NCI-H526 (cell line): ENCODE measurements at regions not wholly inside any gene's neighbourhood (a gene's known extent, or its start where the extent isn't known, plus 50 kb on each side); places are given as distances from the start of the nearest gene placed in this dataset.
A peak's percentile ranks its signal among the peaks of the same experiment; 100 is the strongest.
"Not testable (repeated sequence)": the region's sequence is repeated elsewhere in the genome, so short reads cannot be mapped to it uniquely, and the experiment has no call there.

Experiments
- DNase-seq, 2 experiments: peaks; one replicate each; lab custom pipeline; 2025; lab: John Stamatoyannopoulos, UW

DNA sequence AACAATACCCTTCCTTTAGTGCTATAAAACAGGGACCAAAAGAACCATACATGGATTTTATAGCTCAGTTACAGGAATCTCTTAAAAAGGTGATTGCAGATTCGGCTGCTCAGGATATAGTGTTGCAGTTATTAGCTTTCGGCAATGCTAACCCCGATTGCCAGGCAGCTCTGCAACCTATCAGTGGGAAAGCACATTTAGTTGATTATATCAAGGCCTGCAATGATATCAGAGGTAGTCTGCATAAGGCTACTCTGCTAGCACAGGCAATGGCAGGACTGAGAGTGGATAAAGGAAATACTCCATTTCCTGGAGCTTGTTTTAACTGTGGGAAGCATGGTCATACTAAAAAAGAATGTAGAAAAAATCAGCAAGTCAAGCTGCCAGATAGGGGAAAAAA lies 327.7 kb downstream of the REEP3 start:
- not testable (repeated sequence) for DNase-seq

DNA sequence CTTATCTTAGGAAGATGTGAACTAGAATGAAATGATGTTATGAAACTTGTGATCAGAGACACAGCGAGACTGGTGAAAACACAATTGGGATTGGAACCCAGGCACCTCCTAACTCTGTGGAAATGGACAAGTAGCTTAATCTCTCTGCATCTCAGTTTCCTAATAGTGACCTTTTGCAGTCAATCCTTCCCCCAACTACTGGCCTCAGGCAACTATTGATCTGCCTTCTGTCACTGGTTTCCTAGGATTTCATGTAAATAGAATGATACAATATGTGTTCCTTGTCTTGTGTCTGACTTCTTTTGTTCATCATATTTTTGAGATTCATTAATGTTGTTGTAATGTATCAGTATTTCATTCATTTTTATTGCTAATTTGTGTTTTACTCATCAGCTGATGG lies 341.7 kb downstream of the REEP3 start:
- no peak for DNase-seq

DNA sequence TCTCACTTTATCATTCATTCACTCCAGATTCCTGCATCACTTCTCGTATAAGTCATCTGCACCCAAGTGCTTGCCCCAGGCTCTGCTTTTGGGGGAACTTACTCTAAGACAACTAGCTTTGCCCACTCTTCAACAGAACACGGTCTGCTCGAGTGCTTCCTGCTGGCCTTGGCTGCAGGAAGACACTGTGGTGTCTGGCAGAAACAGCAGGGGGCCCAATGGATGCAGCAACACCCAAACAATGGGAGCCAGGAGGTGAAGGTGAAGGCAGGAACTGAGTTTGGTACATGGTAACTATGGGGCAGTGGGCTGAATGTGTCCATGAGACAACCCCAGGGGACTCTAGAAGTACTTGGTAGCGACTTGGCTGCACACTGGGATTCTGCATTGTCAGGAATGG lies 344.0 kb downstream of the REEP3 start:
- DNase-seq: no peak

DNA sequence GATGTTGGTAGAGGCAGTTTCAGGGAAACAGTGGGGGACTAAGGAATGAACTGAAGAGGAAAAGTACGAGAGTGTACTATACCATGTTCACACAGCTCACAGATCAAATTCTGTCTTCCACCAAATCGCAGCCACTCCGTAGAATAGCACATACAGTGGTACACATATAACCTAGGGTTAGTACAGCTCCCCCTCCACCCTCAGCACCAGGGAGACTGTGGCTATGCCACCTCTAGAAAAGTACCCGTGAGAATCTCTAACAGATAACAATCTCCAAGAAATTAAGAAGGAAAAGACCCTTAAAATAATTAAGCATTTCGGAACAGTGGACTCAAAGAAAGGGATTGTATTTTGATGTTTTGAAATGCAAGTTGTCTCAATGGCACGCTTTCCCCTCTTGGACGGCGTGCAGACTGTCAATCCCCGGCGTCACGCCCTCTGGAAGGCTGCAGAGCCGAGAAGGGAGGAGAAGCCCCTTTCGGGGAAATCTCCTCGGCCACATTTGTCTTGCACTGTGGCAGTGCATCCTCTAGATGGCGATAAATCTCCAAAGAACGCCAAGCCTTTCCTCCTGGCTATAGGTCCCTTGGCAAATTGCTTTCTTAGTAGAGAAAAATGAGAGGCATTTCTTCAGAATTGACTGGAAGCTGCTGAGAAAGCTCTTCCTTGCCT lies 345.0 kb downstream of the REEP3 start:
- DNase-seq: peak; percentile 6 to 59

DNA sequence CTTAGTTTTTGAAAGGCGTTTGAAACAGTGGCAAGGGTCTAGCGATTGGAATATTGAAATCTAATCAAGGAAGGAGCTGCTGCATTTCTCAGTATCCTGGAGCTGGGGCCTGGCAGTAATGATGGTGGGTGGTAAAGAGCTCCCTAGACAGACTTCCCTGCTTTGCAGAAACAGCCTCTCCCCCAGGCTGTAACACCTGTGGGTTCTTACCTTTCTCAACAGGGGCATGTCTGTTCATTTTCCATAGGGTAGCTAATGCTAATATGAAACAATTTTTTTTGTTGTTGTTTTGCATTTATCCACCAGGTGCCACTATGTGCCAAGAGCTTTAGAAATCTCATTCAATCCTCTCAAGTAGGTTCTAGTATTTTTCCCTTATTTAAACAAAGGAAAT lies 345.5 kb downstream of the REEP3 start:
- DNase-seq: peak in 1 of 2 experiments; percentile 6

DNA sequence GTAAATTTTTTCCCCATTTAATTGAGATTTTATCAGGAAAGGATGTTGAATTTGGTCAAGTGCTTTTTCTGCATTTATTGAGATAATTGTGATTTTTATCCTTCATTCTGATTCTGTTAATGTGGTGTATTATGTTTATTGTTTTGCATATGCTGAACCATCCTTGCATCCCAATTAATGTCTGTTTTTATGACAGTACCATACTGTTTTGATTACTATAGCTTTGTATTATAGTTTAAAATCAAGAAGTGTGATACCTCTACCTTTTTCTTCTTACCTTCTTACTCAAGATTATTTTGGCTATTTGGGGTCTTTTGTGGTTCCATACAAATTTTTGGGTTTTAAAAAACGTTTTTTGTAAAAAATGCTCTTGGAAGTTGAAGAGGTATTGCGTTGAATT lies 357.2 kb downstream of the REEP3 start:
- no peak for DNase-seq

DNA sequence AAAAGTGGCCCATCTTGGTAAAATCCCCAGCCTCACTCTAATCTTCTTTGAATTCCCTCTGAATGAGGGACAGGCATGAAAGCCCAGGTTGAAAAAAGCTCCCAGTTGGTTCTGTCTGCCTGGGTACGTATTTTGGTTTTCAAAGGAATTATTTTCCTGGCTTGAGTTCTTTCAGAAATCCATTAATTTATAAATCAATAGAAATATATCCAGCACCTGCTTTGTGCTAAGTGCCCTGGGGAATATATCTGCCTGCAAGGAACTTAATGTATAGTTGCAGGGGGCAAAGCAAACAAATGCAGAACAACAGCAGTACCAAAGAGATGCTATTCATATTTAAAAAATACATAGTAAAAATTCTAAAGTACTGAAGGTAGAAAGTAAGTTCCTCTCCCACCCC lies 362.7 kb downstream of the REEP3 start:
- DNase-seq: no peak

DNA sequence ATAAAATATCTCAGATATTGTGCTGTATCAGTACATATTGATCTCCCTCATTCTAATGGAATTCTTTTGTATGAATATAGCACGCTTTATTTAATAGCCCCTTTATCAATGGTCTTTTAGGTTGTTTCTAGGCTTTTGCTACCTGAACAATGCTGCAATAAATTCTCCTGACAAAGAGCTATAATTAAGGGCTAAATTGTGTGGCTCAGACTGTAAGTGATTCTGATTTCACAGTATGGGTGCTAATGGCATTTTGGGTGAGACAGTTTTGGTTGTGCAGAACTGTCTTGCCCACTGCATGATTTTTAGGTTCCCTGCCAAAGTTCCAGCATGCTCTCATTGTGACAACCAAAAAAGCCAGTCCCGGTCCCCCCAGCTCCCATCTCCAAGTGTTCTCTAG lies 363.2 kb downstream of the REEP3 start:
- DNase-seq: no peak

DNA sequence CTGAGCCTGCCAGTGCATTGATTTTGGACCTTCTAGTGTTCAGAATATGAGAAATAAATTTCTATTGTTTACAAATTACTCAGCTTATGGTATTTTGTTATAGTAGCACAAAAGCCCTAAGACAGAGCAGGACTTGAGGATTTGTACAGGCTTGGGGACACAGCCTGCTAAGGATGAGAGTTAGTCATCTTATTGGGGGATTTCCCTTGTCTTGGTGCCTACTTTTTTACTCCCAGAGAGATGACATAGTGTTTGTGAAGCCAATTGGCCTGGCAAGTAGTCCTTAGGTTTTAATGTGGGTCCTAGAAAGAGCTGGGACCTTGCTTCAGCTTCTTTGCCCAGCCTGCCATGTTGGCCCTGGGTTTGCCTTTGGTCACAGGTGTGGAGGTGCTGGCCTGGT lies 364.0 kb downstream of the REEP3 start:
- no peak for DNase-seq

DNA sequence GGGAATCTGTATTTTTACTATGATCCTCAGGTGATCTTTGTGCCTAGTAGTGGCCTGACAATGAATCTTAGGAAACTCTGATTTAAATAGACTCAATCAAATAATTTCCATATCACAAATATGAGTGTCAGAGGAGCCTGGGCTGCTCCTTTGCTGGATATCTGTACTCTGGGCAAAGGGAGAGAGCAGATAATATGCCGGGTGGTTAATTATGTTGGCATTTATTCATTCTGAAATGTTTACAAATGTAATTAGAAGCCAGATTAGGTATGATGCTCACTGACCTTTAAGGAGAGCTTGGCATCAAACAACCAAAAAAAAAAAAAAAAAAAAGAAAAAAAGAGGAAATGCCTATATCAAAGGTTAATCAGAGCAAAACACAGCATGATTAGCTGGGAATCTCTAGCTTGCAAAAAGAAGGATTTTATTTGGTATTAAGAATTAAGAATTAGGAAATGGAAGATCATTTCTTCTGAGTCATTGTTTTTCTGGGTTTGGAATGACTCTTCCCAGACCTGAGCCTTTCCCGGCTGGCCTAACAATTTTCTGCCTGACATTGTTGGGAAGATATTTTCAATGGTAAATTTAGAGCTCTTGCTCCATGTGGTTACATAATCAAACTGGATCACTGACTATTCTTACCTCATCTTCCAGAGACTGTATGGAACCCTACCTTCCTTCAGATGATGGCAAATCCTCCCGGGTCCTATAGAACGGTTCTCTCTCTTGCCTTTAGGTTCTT lies 365.3 kb downstream of the REEP3 start:
- no peak for DNase-seq

DNA sequence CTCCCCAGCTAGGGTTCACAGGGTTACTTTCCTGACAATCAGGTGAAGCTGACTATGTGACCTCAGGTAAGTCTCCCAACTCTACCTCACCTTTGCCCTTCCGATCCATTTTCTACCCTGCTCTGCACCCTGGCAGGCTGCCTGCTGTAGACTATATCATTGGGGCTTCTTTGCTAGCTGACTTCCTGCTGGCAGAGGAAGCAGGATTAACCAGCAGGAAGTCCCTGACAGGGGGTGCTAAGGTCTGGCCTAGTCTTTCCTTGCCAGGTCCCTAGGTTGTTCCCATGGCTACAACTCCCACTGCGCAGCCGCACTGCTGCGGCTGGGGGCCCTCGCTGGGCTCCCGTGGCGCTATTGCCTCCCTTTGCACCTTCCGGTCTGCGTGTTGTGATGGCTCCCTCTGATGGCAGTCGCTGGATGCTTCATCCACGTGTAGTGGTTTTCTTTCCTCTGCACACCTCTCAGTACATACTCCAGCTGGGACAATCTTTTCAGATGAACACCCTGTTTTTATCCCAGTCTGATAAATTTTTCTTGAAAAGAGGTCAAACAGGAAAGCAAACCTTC lies 365.9 kb downstream of the REEP3 start:
- DNase-seq: peak; percentile 28 to 44

DNA sequence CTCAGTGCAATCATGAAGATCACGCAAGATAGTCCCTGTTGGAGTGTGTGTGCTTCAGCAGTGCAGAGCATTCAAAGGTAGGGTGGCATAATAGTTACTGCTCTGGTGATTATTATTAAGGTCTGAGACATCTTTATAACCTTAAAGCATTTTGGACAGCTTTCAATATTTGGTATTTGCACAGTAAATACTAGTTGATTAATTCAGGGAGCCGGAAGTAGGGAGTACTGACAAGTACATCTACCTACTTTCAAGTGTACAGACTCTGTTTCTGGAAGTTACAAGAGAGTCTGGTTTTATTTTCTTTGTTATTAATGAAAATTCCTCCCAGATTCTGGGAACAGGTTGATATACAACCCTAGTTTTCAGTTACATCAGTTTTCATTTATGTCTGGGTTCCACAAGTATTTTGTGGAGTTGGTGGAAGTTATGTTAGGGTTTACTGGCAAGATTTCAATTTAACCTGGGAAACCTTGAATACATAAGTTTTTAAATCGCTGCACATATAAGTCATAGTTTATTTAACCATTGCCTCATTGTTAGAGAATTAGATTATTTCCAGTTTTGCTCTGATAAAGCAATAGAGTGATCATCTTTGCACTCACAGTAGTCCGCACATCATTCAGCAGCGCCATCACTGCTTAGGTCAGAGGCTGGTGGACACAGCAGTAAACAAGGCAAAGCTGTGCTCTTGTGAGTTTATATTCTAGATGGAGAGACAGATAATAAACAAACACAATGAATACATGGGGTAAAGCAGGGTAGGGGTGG lies 366.6 kb downstream of the REEP3 start:
- DNase-seq: no peak

DNA sequence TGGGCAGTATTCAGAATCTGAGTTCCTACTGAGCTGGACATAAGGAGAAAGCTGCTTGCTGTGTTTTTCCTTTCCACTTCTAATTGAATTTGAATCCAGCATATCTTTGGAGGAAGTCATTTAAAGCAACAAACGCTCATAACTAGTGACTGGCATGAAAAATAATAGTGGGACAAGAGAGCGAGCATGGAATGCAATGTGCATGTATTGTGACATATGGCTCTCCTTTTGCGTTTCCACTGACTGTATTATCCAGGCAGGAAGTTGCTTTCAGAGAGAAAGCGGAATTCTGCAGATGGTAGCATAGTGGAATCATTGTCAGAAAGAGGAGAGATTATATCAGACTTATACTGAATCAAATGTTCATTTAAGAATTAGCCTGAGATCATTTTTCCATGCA lies 368.6 kb downstream of the REEP3 start:
- no peak for DNase-seq

DNA sequence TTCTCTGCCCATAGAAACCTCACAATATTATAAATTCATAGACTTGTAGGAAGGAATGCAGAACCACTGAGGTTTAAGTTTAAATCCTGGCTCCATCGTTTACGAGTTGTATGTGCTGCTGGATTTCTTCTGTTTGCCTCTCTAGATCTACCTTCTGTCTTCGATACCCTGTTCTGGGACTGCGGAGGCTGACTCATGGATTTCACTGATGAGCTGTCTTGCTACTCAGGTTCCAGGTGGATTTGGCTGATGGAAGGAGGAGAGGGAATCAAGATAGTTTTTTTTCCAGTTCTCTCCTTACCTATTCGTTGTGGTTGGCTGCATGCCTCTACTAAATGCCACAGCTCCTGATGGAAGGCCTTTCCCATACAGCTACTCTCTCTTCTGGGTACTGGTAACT lies 375.8 kb downstream of the REEP3 start:
- no peak for DNase-seq

DNA sequence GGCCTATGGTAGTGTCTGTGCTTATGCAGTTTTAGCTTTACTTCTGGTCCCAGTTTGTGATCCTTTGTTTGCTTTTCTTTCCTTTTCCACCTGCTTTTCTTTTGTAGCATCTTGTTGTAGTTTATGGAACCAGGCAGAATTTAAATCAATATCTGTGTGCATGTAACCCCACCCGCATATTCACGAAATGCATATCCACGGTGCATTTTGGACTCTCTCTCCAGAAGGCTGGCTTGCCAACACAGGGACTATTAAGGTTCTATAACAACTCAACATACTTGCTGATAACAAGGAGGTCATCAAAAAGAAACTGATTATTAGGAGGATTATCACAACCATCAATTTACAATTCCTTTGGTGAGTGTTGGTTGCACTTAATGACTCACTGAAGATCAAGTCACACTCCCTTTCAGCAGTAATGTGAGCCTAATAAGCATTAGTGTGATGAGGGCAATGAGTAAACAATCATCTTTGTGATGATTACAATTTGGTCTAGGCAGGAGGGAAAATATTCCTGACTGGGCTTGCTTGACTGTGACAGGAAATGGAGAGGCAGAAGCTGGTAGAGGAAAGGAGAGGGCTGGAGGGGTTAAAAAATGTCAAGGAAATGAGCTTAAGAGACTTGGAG lies 378.6 kb downstream of the REEP3 start:
- DNase-seq: no peak

DNA sequence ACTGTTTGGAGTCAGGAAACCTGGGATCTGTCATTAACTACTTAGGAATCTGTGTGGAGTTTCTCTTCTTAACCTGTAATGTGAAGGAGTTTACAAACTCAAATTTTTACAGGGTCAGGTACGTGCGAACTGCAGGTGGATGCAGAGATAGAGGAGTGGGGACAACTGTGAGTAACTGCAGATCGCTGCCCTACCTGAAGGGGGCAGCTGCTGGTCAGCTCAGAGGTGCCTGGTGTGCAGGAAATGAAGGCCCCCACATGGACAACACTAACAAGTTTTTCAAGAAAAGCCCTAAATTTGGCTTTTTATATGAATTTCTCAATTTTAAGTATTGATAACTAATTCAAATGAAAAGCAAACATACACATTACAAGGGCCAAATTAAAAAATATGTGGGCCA lies 380.0 kb downstream of the REEP3 start:
- no peak for DNase-seq

DNA sequence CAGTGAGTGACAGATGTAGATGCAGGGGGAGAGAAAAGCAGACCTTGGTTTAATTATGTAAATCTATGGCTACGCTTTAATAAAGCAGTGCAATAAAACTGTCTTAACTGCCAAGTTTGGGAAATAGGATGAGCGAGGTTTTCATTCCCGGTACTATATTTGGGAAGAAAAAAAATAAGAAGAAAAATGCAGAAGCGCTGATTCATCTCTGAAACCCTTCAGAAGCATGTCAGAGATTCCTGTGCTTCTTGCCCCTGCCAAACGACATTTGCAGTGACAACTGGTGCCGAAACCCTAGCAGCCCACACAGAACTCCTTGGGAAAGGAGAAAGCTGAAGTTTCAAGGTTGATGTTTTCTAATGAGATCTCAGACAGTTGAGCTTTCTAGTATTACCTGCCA lies 380.7 kb downstream of the REEP3 start:
- no peak for DNase-seq

DNA sequence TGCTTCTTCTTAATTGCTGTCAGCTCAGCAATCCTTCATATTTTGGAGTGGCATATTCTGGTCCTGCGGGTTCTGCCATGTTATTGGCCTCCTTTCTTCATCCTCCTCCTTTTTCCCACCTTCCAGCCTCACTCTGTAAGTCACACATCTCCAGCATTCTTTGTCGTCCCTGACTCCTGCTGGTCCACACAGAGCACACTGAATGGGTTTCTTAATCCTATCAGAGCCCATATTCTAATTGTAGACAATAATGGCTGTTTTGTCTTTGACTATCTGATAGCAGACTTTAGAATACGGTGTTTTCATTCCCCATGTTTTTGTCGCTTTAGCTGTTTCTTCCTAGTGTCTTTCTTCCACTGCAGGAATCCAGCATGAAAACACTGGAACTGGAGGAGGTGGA lies 389.6 kb downstream of the REEP3 start:
- DNase-seq: no peak

DNA sequence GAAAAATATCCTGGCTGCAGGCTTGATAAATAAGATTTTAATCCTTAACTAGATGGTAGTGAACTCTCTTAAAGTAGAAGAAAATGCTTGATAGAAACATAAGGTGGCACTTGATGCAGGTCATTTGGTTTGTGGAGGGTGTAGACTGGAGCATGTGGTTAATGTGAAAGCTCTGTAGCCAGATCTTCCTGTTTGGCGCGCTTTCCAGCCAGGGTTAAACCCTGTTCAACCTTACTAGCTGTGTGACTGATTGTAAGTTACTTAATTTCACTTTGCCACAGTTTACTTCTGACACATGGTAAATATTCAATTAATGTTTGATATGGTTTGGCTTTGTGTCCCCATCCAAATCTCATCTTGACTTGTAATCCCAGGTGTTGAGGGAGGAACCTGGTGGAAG lies 394.0 kb downstream of the REEP3 start:
- DNase-seq: no peak

DNA sequence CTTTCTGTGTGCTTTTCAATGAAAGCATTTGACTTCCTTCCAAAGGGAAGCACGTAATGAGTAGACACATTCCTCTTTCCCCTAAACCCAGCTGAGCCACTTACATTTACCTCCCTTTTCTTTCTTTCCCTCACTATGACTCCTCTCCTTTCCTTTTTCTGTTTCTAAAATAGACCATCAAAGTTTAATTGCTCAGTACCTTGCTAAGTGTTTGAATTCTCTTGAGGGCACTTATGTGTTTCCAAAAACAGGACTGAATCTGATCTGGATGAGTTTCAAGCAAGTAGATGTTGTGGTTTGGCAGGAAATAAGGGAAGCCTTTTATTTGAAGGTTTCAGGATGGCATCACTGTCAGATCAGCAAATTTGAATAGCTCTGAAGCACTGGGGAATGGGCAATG lies 396.2 kb downstream of the REEP3 start:
- no peak for DNase-seq

DNA sequence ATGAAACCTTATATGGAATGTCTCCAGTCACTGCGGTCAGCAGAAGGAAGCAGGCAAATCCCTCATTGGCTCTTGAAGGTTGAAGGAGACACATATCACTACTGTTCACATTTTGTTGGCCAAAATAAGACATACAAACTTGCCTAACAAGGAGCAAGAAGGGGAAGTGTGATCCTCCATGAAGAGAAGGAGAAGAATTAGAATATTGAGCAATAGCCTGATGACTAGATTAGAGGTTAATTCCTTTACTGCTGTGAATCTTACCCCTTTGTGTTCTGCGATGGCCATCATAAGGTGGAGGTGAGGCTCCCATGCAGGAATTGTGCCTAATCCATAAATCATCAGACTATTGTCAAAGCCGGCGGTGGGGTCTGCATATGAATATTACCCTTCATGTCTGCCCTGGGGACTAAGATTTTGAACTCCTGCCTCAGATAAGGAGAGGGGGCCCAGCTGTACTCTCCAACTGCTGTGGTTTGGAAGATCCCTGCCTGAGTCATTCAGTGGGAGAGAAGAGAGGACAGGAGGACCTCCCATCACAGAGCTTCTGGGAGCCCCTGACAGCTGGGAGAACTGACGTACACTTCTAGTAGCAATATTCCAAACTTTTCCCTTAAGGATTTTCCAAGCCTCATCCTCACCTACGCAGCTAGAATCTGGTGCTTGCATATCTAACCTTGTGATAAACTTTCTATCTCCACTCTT lies 398.5 kb downstream of the REEP3 start:
- DNase-seq: no peak

DNA sequence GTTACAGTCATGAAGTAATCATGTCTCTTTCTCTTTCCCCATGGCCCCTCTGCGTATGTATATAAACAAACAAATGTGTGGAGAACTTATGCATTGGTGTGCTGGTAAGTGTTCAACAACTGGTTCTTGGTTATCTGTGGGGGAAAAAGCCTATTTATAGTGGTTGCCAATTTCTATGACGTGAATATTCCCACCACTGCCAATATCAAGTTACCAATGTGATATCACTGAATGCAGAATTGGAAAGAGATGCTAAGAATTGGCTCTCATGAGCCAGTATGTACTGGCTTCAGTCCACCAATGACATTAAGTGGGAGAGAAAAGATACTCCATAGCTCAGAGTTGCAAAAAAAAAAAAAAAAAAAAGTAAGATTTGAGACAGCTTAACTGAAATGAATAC lies 399.7 kb downstream of the REEP3 start:
- DNase-seq: no peak
